K562 (cell line): ENCODE measurements at regions not wholly inside any gene's neighbourhood (a gene's known extent, or its start where the extent isn't known, plus 50 kb on each side); places are given as distances from the start of the nearest gene placed in this dataset.

ENCODE experiments used
- ATAC-seq: fragments of 200-7000 bp; cut with Tn5 transposase; 3 replicates; pipeline ENCODE4 v1.9.1; 2020; ENCODE audit warnings: moderate library complexity
- BruUV-seq: library from RNA; stranded (reverse); fragments of 400-500 nt; replicated peaks from 2 replicates; lab custom pipeline; 2021; lab: Mats Ljungman, UMichigan
- CTCF ChIA-PET: fragments of 300-600 bp; formaldehyde crosslinking; extraction: SDS; loops from one replicate; lab custom pipeline; 2021; ENCODE audit warnings: low intra/inter-chr PET ratio; lab: Yijun Ruan, JAX
- POLR2A ChIA-PET: fragments of 300-600, 350-650 bp; sonication (Branson Sonifier 250); formaldehyde crosslinking; extraction: SDS; loops from one replicate; lab custom pipeline; 2021; ENCODE audit warnings: antibody characterized with exemption, inconsistent platforms; lab: Yijun Ruan, JAX
- DNase-seq, 4 experiments: peaks; one replicate each; pipeline versions ENCODE4 v3.0.0 to v3.0.0-alpha.2; 2011 to 2018; ENCODE audit warnings: low spot score in 3 of 4, mixed read lengths in 3 of 4; ENCODE audit errors: extremely low read depth in 1 of 4
- FAIRE-seq: peaks from 2 replicates; lab custom pipeline; 2011; peaks lifted over from hg19 to GRCh38; lab: Jason Lieb, UNC
- H2AFZ ChIP-seq: 2 replicates; pipeline ENCODE4 v1.6.0; 2011; ENCODE audit warnings: low read depth, low read length, control low read depth, inconsistent platforms
- H3K27ac ChIP-seq: fragments of 200-600 bp; 3 replicates; pipeline ENCODE4 v1.8.0; 2011; ENCODE audit warnings: low read depth, mild to moderate bottlenecking, control low read depth, inconsistent platforms, low read length, moderate library complexity, mixed read lengths; ENCODE audit errors: extremely low read depth
- H3K27me3 ChIP-seq, 2 experiments: fragments of 300-600 bp in 1 of 2; 2 replicates in 1 of 2; 3 replicates in 1 of 2; pipeline versions ENCODE4 v1.6.0 to v1.8.0; 2011; ENCODE audit warnings: inconsistent platforms in 2 of 2, low read length in 2 of 2, mild to moderate bottlenecking in 1 of 2, mixed read lengths in 1 of 2, moderate library complexity in 1 of 2; ENCODE audit not compliant: control insufficient read depth in 2 of 2, insufficient read depth in 2 of 2
- H3K36me3 ChIP-seq: fragments of 300-600 bp; 3 replicates; pipeline ENCODE4 v1.8.0; 2011; ENCODE audit warnings: mild to moderate bottlenecking, low read length, inconsistent platforms; ENCODE audit not compliant: control insufficient read depth, insufficient read depth
- H3K4me1 ChIP-seq, 2 experiments: fragments of 200-600 bp in 1 of 2; replicated peaks in 1 of 2; 2 replicates in 1 of 2; 3 replicates in 1 of 2; pipeline versions ENCODE4 v1.5.1 to v1.8.0; 2011; ENCODE audit warnings: inconsistent platforms in 2 of 2, low read length in 2 of 2, mild to moderate bottlenecking in 1 of 2, mixed read lengths in 1 of 2, moderate library complexity in 1 of 2; ENCODE audit not compliant: control insufficient read depth in 2 of 2, insufficient read depth in 2 of 2
- H3K4me2 ChIP-seq: 2 replicates; pipeline ENCODE4 v1.6.1; 2011; ENCODE audit warnings: low read length, control low read depth, inconsistent platforms, mixed read lengths; ENCODE audit not compliant: insufficient read depth
- H3K4me3 ChIP-seq: fragments of 200-600 bp; sonication (generic), shearing (Covaris generic); 2 replicates; pipeline ENCODE4 v1.5.1; 2016; ENCODE audit warnings: control low read depth, inconsistent platforms
- H3K79me2 ChIP-seq: fragments of 200-600 bp; 3 replicates; pipeline ENCODE4 v1.8.0; 2011; ENCODE audit warnings: low read length, inconsistent platforms; ENCODE audit not compliant: control insufficient read depth, insufficient read depth
- H3K9ac ChIP-seq, 2 experiments: 2 replicates each; pipeline versions ENCODE4 v1.6.0 to v1.6.1; 2011; ENCODE audit warnings: low read depth in 2 of 2, low read length in 2 of 2, control low read depth in 1 of 2, inconsistent platforms in 1 of 2, mild to moderate bottlenecking in 1 of 2, mixed read lengths in 1 of 2; ENCODE audit not compliant: insufficient read depth in 1 of 2
- H3K9me1 ChIP-seq: one replicate; pipeline ENCODE4 v1.6.0; 2011; ENCODE audit warnings: inconsistent platforms, mild to moderate bottlenecking, low read length, moderate library complexity; ENCODE audit not compliant: control insufficient read depth, insufficient read depth
- H3K9me3 ChIP-seq: replicated peaks from 2 replicates; pipeline ENCODE4 v1.5.1; 2011; ENCODE audit warnings: low read depth, low read length, inconsistent platforms; ENCODE audit not compliant: control insufficient read depth, insufficient read depth
- H4K20me1 ChIP-seq: replicated peaks from 2 replicates; pipeline ENCODE4 v1.6.1; 2011; ENCODE audit warnings: low read length, inconsistent platforms, mixed read lengths; ENCODE audit not compliant: control insufficient read depth, insufficient read depth
- BACH1 ChIP-seq: fragments of 200-800 bp; sonication (Bioruptor generic); IDR thresholded peaks from 2 replicates; pipeline ENCODE4 v1.6.1; 2016; ENCODE audit warnings: missing genetic modification characterization, missing compliant biosample characterization
- CBFA2T3 ChIP-seq: fragments of 450-650 bp; IDR thresholded peaks from 2 replicates; pipeline ENCODE4 v1.6.1; 2017
- E2F3 ChIP-seq: fragments of 250-450 bp; sonication (Bioruptor Pico); IDR thresholded peaks from 2 replicates; pipeline ENCODE4 v1.4.0; 2020; ENCODE audit warnings: mild to moderate bottlenecking
- GMEB1 ChIP-seq: fragments of 250-450 bp; sonication (Bioruptor Pico); IDR thresholded peaks from 2 replicates; pipeline ENCODE4 v1.4.0; 2020; ENCODE audit warnings: mild to moderate bottlenecking
- ILK ChIP-seq: fragments of 450-650 bp; IDR thresholded peaks from 2 replicates; pipeline ENCODE4 v1.6.1; 2016; ENCODE audit warnings: missing genetic modification characterization, low read depth, mild to moderate bottlenecking, missing compliant biosample characterization, moderate library complexity, borderline replicate concordance
- KDM4B ChIP-seq, 2 experiments: fragments of 450-650 bp in 1 of 2; sonication (generic) in 1 of 2; IDR thresholded peaks; 2 replicates each; pipeline ENCODE4 v1.6.1; 2016 to 2017; ENCODE audit warnings: borderline replicate concordance in 2 of 2, antibody characterized with exemption in 1 of 2, low read depth in 1 of 2, mild to moderate bottlenecking in 1 of 2
- L3MBTL2 ChIP-seq: fragments of 450-650 bp; IDR thresholded peaks from 2 replicates; pipeline ENCODE4 v1.6.1; 2016; ENCODE audit warnings: mild to moderate bottlenecking, moderate library complexity
- MTA2 ChIP-seq: fragments of 450-650 bp; IDR thresholded peaks from 2 replicates; pipeline ENCODE4 v1.6.1; 2016; ENCODE audit warnings: low read depth
- MTF1 ChIP-seq: fragments of 250-450 bp; sonication (Bioruptor Pico); IDR thresholded peaks from 2 replicates; pipeline ENCODE4 v1.9.0; 2021; ENCODE audit warnings: moderate library complexity, mild to moderate bottlenecking, inconsistent platforms, borderline replicate concordance
- NBN ChIP-seq: fragments of 450-650 bp; IDR thresholded peaks from 2 replicates; pipeline ENCODE4 v1.6.1; 2016; ENCODE audit warnings: low read depth, mild to moderate bottlenecking
- SNRNP70 ChIP-seq: fragments of 200-400 bp; formaldehyde crosslinking; optimal IDR thresholded peaks from 2 replicates; pipeline ENCODE3; 2017; ENCODE audit warnings: low read depth, low read length
- TARDBP ChIP-seq: fragments of 450-650 bp; IDR thresholded peaks from 2 replicates; pipeline ENCODE4 v1.6.1; 2016
- WHSC1 ChIP-seq: IDR thresholded peaks from one replicate; pipeline ENCODE4 v1.6.1; 2012; ENCODE audit warnings: low read length, control low read depth, inconsistent platforms
- ZNF239 ChIP-seq: fragments of 250-450 bp; sonication (Bioruptor Pico); IDR thresholded peaks from 2 replicates; pipeline ENCODE4 v1.4.0; 2020; ENCODE audit warnings: mild to moderate bottlenecking
- ZNF436 ChIP-seq: fragments of 250-450, 450-650 bp; sonication (Bioruptor Pico); formaldehyde crosslinking; IDR thresholded peaks from 2 replicates; pipeline ENCODE4 v1.7.0; 2020; ENCODE audit warnings: mild to moderate bottlenecking
- ZNF589 ChIP-seq: fragments of 200-800 bp; sonication (Bioruptor generic); IDR thresholded peaks from 2 replicates; pipeline ENCODE4 v1.6.1; 2016; ENCODE audit warnings: low read depth, missing genetic modification characterization, missing compliant biosample characterization
- WGBS: fragments of 100-300 bp; shearing (Covaris generic); methylation state at CpG from one replicate; pipeline ENCODE4 v1.1.6; 2016; ENCODE audit warnings: low coverage, mixed read lengths; ENCODE audit not compliant: insufficient coverage; ENCODE audit errors: missing lambda C conversion rate; 5-methylcytosine and 5-hydroxymethylcytosine counted together
- in situ Hi-C: fragments of 300-500 bp; cut with MboI; formaldehyde crosslinking; loops from 4 replicates; pipeline ENCODE4 v1.15.0; 2018; ENCODE audit warnings: inconsistent platforms, mixed read lengths
- intact Hi-C: fragments of 100-400 bp; cut with micrococcal nuclease; formaldehyde crosslinking; loops from 2 replicates; pipeline ENCODE4 v1.14.2; 2022

DNA sequence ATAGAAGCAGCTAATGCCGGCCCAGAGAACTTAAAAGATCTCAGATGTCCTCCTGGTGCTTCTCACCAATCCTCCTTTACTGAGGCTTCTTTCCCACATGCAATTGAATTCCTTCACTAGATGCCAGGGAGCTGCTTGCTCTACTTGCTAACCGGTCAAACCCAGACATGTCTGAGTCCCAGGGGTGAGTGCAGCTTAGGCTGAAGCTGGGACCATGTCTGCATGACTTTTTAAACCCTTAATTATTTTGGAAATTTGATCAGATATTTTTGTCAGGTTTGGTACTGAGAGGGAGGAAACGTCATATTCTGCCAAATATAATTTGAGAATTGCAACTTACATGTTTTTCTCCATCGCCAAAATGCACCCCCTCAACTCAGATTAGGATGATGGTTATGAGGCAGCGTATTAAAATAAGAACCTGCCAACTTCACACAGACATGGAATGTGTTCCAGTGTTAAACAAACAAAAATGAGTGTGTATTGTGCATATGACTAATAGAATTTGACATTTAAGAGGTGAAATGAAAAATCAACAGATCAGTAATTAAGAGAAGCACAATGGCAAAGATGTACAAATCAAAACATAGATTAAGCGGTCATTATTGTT, 529.5 kb downstream of the ETS1 start:
- intact Hi-C loops (no loop called here), in situ Hi-C loops (no loop called here)
- Histone ChIP-seq H3K27me3 (no peaks in the 10 kb centered on the region), H3K9me1 (no peaks in the 10 kb centered on the region), H3K9me3 (no peaks in the 10 kb centered on the region), H3K4me1 (no peaks in the 10 kb centered on the region), H3K79me2 (no peaks in the 10 kb centered on the region), H3K36me3 (no peaks in the 10 kb centered on the region), H4K20me1 (no peaks in the 10 kb centered on the region), H3K4me2 (no peak overlapping the region), H3K4me3 (no peak overlapping the region), H3K27ac (no peak overlapping the region), H2AFZ (no peak overlapping the region), H3K9ac (no peak overlapping the region)
- FAIRE-seq (no peak), ATAC-seq (no peak), DNase-seq (no peak)
- BruUV-seq = no TSS peak
- CTCF ChIA-PET = no interaction called here
- no peak for TF ChIP-seq NBN
- no peak for TF ChIP-seq KDM4B (IDR thresholded peaks at IDR 0.05; ENCODE audit: borderline replicate concordance in 2 of 2, low read depth in 1 of 2)
- no peak for TF ChIP-seq MTA2
- TF ChIP-seq ZNF589 (CRISPR knock-in tag) = no peak
- TF ChIP-seq ZNF436 (CRISPR knock-in tag) = no peak
- no peak for TF ChIP-seq MTF1
- no peak for TF ChIP-seq ZNF239 (CRISPR knock-in tag)
- TF ChIP-seq BACH1 (tag) = no peak
- TF ChIP-seq GMEB1 (CRISPR knock-in tag) = no peak
- no peak for TF ChIP-seq TARDBP
- TF ChIP-seq CBFA2T3 = no peak
- no peak for TF ChIP-seq WHSC1
- no peak for TF ChIP-seq ILK (tag)
- no peak for TF ChIP-seq E2F3
- TF ChIP-seq SNRNP70 = no peak
- no peak for TF ChIP-seq L3MBTL2
- POLR2A ChIA-PET = no interaction called here
- 3% methylated on average over 6 of the region's 6 CpGs for WGBS
